IMR-90 (cell line): ENCODE measurements at regions not wholly inside any gene's neighbourhood (a gene's known extent, or its start where the extent isn't known, plus 50 kb on each side); places are given as distances from the start of the nearest gene placed in this dataset.
A peak's percentile ranks its signal among the peaks of the same experiment; 100 is the strongest.

Experiments
- ATAC-seq: fragments of 200-7000 bp; cut with Tn5 transposase; 2 replicates; pipeline ENCODE4 v1.9.1; 2020; ENCODE audit warnings: low read depth, mild to moderate bottlenecking, moderate library complexity
- BruUV-seq: library from RNA; stranded (reverse); fragments of 400-500 nt; replicated peaks from 2 replicates; lab custom pipeline; 2021; lab: Mats Ljungman, UMichigan
- CTCF ChIA-PET: fragments of 300-600 bp; formaldehyde crosslinking; extraction: SDS; loops from one replicate; lab custom pipeline; 2021; ENCODE audit warnings: antibody characterized with exemption; lab: Yijun Ruan, JAX
- POLR2A ChIA-PET: fragments of 300-600 bp; sonication (Branson Sonifier 250); formaldehyde crosslinking; loops from one replicate; lab custom pipeline; 2022; ENCODE audit warnings: antibody characterized with exemption; ENCODE audit not compliant: unreplicated experiment; lab: Charles Lee
- DNase-seq: peaks from one replicate; pipeline ENCODE4 v3.0.0; 2013
- H2AFZ ChIP-seq: replicated peaks from 2 replicates; pipeline ENCODE3; 2013; ENCODE audit warnings: low read length, mild to moderate bottlenecking; ENCODE audit not compliant: poor library complexity
- H2AK5ac ChIP-seq: 2 replicates; pipeline ENCODE4 v1.6.1; 2013; ENCODE audit warnings: low read depth, low read length, inconsistent platforms
- H2AK9ac ChIP-seq: replicated peaks from 2 replicates; pipeline ENCODE3; 2013; ENCODE audit warnings: mild to moderate bottlenecking, low read depth, low read length, moderate library complexity; ENCODE audit not compliant: poor library complexity
- H2BK120ac ChIP-seq: 2 replicates; pipeline ENCODE4 v1.6.1; 2013; ENCODE audit warnings: low read depth, low read length, inconsistent platforms
- H2BK15ac ChIP-seq: 3 replicates; pipeline ENCODE4 v1.6.1; 2013; ENCODE audit warnings: low read depth, low read length, inconsistent platforms
- H2BK20ac ChIP-seq: 2 replicates; pipeline ENCODE4 v1.6.1; 2013; ENCODE audit warnings: low read depth, mild to moderate bottlenecking, inconsistent platforms, low read length, moderate library complexity
- H2BK5ac ChIP-seq: 2 replicates; pipeline ENCODE4 v1.6.1; 2013; ENCODE audit warnings: mild to moderate bottlenecking, low read depth, low read length, inconsistent platforms; ENCODE audit not compliant: poor library complexity, severe bottlenecking
- H3K14ac ChIP-seq: replicated peaks from 2 replicates; pipeline ENCODE4 v1.6.1; 2013; ENCODE audit warnings: low read depth, low read length, inconsistent platforms
- H3K18ac ChIP-seq: 2 replicates; pipeline ENCODE4 v1.6.1; 2013; ENCODE audit warnings: low read depth, low read length, control low read depth
- H3K23ac ChIP-seq: 2 replicates; pipeline ENCODE4 v1.6.1; 2013; ENCODE audit warnings: low read depth, low read length, inconsistent platforms
- H3K27ac ChIP-seq: 2 replicates; pipeline ENCODE4 v1.5.1; 2013; ENCODE audit warnings: mild to moderate bottlenecking, control low read depth, low read length; ENCODE audit not compliant: insufficient read depth
- H3K27me3 ChIP-seq: 2 replicates; pipeline ENCODE4 v1.6.1; 2013; ENCODE audit warnings: low read length; ENCODE audit not compliant: control insufficient read depth, insufficient read depth
- H3K36me3 ChIP-seq: 2 replicates; pipeline ENCODE4 v1.6.1; 2013; ENCODE audit warnings: low read length, mixed read lengths; ENCODE audit not compliant: control insufficient read depth, insufficient read depth
- H3K4ac ChIP-seq: 2 replicates; pipeline ENCODE4 v1.6.1; 2013; ENCODE audit warnings: low read depth, low read length, inconsistent platforms
- H3K4me1 ChIP-seq: 2 replicates; pipeline ENCODE4 v1.6.1; 2013; ENCODE audit warnings: low read length, mixed read lengths; ENCODE audit not compliant: control insufficient read depth, insufficient read depth
- H3K4me2 ChIP-seq: 2 replicates; pipeline ENCODE4 v1.6.1; 2013; ENCODE audit warnings: low read depth, mild to moderate bottlenecking, control low read depth, low read length, moderate library complexity
- H3K4me3 ChIP-seq: 2 replicates; pipeline ENCODE4 v1.5.1; 2013; ENCODE audit warnings: low read depth, mild to moderate bottlenecking, control low read depth, low read length, moderate library complexity; ENCODE audit not compliant: insufficient read depth
- H3K56ac ChIP-seq: 2 replicates; pipeline ENCODE4 v1.6.1; 2013; ENCODE audit warnings: low read length, inconsistent platforms; ENCODE audit not compliant: insufficient read depth; ENCODE audit errors: extremely low read depth
- H3K79me1 ChIP-seq, 2 experiments: 2 replicates each; pipeline ENCODE4 v1.6.1; 2013; ENCODE audit warnings: low read length in 2 of 2, inconsistent platforms in 1 of 2, low read depth in 1 of 2
- H3K9ac ChIP-seq: 2 replicates; pipeline ENCODE4 v1.6.1; 2013; ENCODE audit warnings: low read depth, low read length, control low read depth
- H3K9me1 ChIP-seq: 2 replicates; pipeline ENCODE4 v1.6.1; 2013; ENCODE audit warnings: low read length, inconsistent platforms; ENCODE audit not compliant: insufficient read depth
- H3K9me3 ChIP-seq: 2 replicates; pipeline ENCODE4 v1.6.1; 2013; ENCODE audit warnings: low read length; ENCODE audit not compliant: control insufficient read depth, insufficient read depth
- H4K20me1 ChIP-seq: 2 replicates; pipeline ENCODE4 v1.6.1; 2013; ENCODE audit warnings: low read length, inconsistent platforms; ENCODE audit not compliant: insufficient read depth
- H4K5ac ChIP-seq: 2 replicates; pipeline ENCODE4 v1.6.1; 2013; ENCODE audit warnings: mild to moderate bottlenecking, low read depth, low read length, control low read depth
- H4K8ac ChIP-seq, 2 experiments: 2 replicates each; pipeline ENCODE4 v1.6.1; 2013; ENCODE audit warnings: low read depth in 2 of 2, low read length in 2 of 2, control low read depth in 1 of 2, inconsistent platforms in 1 of 2
- H4K91ac ChIP-seq: 2 replicates; pipeline ENCODE4 v1.6.1; 2013; ENCODE audit warnings: low read depth, low read length, inconsistent platforms; ENCODE audit not compliant: insufficient read depth
- BHLHE40 ChIP-seq: fragments of 150-350 bp; IDR thresholded peaks from 2 replicates; pipeline ENCODE4 v1.6.1; 2016; ENCODE audit warnings: mild to moderate bottlenecking, low read depth, low read length
- CEBPB ChIP-seq: IDR thresholded peaks from 2 replicates; pipeline ENCODE4 v1.6.1; 2012; ENCODE audit warnings: low read depth, low read length, improper control_type of control experiment
- CHD1 ChIP-seq: IDR thresholded peaks from 2 replicates; pipeline ENCODE4 v1.6.1; 2012; ENCODE audit warnings: low read depth, low read length, improper control_type of control experiment
- ELK1 ChIP-seq: fragments of 150-350 bp; IDR thresholded peaks from 2 replicates; pipeline ENCODE4 v1.6.1; 2016; ENCODE audit warnings: low read depth, mild to moderate bottlenecking, low read length, moderate library complexity, borderline replicate concordance
- FOS ChIP-seq: fragments of 150-350 bp; IDR thresholded peaks from 2 replicates; pipeline ENCODE4 v1.6.1; 2016; ENCODE audit warnings: low read depth, low read length
- MAFK ChIP-seq: IDR thresholded peaks from 2 replicates; pipeline ENCODE4 v1.6.1; 2012; ENCODE audit warnings: low read depth, low read length, improper control_type of control experiment
- MAZ ChIP-seq: IDR thresholded peaks from 2 replicates; pipeline ENCODE4 v1.6.1; 2012; ENCODE audit warnings: low read depth, mild to moderate bottlenecking, low read length, improper control_type of control experiment, moderate library complexity, borderline replicate concordance
- MXI1 ChIP-seq: IDR thresholded peaks from 2 replicates; pipeline ENCODE4 v1.6.1; 2012; ENCODE audit warnings: low read depth, mild to moderate bottlenecking, low read length, moderate library complexity, borderline replicate concordance
- NFE2L2 ChIP-seq: fragments of 150-350 bp; IDR thresholded peaks from 2 replicates; pipeline ENCODE4 v1.6.1; 2016; ENCODE audit warnings: low read depth, mild to moderate bottlenecking, low read length
- POLR2A ChIP-seq: IDR thresholded peaks from 2 replicates; pipeline ENCODE4 v1.6.1; 2012; ENCODE audit warnings: mild to moderate bottlenecking, low read depth, low read length
- RAD21 ChIP-seq: IDR thresholded peaks from 2 replicates; pipeline ENCODE4 v1.6.1; 2012; ENCODE audit warnings: low read length, improper control_type of control experiment
- RCOR1 ChIP-seq: IDR thresholded peaks from 2 replicates; pipeline ENCODE4 v1.6.1; 2012; ENCODE audit warnings: mild to moderate bottlenecking, low read length, improper control_type of control experiment; ENCODE audit not compliant: insufficient replicate concordance
- RFX5 ChIP-seq: IDR thresholded peaks from 2 replicates; pipeline ENCODE4 v1.8.0; 2012; ENCODE audit warnings: low read depth, mild to moderate bottlenecking, low read length, moderate library complexity
- WGBS, 2 experiments: methylation state at CpG; one replicate each; pipeline versions ENCODE4 v1.1.5 to v1.1.7; 2013; ENCODE audit warnings: missing lambda C conversion rate in 2 of 2; ENCODE audit not compliant: insufficient read length in 1 of 2; ENCODE audit errors: extremely low coverage in 2 of 2; 5-methylcytosine and 5-hydroxymethylcytosine counted together
- dilution Hi-C: fragments of 300-500 bp; cut with HindIII; formaldehyde crosslinking; loops from one replicate; pipeline ENCODE4 v1.14.3; 2018; ENCODE audit warnings: low sequenced_read_pairs; ENCODE audit not compliant: unreplicated experiment
- in situ Hi-C: fragments of 300-500 bp; cut with MboI; formaldehyde crosslinking; loops from 3 replicates; pipeline ENCODE4 v1.14.3; 2019; ENCODE audit warnings: low sequenced_read_pairs, inconsistent platforms, mixed read lengths
- intact Hi-C: fragments of 100-400 bp; cut with micrococcal nuclease; formaldehyde crosslinking; loops from 2 replicates; pipeline ENCODE4 v1.10.0; 2022
- TF ChIP-seq, protein P1 (sequence below): conservative IDR thresholded peaks from 2 replicates; pipeline ENCODE4 v1.5.1; 2012; ENCODE audit warnings: mild to moderate bottlenecking, low read depth, low read length, improper control_type of control experiment
- TF ChIP-seq, protein P2 (sequence below): fragments of 150-350 bp; IDR thresholded peaks from 2 replicates; pipeline ENCODE4 v1.6.1; 2017; ENCODE audit warnings: mild to moderate bottlenecking, antibody characterized with exemption, low read length, low read depth

- no peak overlapping the region for H4K5ac ChIP-seq
- intact Hi-C loops (no loop called here), dilution Hi-C loops (no loop called here), in situ Hi-C loops (no loop called here)
- ChIA-PET POLR2A (no interaction called here), CTCF (no interaction called here)
- H3K4ac ChIP-seq: no peak overlapping the region
- no peaks in the 10 kb centered on the region for H3K79me1 ChIP-seq
- peak overlapping the region; percentile 30 for H2AK9ac ChIP-seq
- no peak overlapping the region for H4K8ac ChIP-seq
- H3K18ac ChIP-seq: no peak overlapping the region
- ATAC-seq (no peak), DNase-seq (peak; percentile 8)
- no peak overlapping the region for H2AK5ac ChIP-seq
- no peak overlapping the region for H2BK120ac ChIP-seq
- no peaks in the 10 kb centered on the region for H3K9me1 ChIP-seq
- no peak overlapping the region for H3K4me2 ChIP-seq
- no peak for TF ChIP-seq RCOR1
- TF ChIP-seq RFX5: no peak
- TF ChIP-seq POLR2A: no peak
- TF ChIP-seq, protein P1, sequence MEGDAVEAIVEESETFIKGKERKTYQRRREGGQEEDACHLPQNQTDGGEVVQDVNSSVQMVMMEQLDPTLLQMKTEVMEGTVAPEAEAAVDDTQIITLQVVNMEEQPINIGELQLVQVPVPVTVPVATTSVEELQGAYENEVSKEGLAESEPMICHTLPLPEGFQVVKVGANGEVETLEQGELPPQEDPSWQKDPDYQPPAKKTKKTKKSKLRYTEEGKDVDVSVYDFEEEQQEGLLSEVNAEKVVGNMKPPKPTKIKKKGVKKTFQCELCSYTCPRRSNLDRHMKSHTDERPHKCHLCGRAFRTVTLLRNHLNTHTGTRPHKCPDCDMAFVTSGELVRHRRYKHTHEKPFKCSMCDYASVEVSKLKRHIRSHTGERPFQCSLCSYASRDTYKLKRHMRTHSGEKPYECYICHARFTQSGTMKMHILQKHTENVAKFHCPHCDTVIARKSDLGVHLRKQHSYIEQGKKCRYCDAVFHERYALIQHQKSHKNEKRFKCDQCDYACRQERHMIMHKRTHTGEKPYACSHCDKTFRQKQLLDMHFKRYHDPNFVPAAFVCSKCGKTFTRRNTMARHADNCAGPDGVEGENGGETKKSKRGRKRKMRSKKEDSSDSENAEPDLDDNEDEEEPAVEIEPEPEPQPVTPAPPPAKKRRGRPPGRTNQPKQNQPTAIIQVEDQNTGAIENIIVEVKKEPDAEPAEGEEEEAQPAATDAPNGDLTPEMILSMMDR: no peak
- TF ChIP-seq, protein P2, sequence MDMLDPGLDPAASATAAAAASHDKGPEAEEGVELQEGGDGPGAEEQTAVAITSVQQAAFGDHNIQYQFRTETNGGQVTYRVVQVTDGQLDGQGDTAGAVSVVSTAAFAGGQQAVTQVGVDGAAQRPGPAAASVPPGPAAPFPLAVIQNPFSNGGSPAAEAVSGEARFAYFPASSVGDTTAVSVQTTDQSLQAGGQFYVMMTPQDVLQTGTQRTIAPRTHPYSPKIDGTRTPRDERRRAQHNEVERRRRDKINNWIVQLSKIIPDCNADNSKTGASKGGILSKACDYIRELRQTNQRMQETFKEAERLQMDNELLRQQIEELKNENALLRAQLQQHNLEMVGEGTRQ: no peak
- TF ChIP-seq NFE2L2: no peak
- TF ChIP-seq MAZ: no peak
- TF ChIP-seq ELK1: no peak
- no peak for TF ChIP-seq BHLHE40
- no peak for TF ChIP-seq MAFK
- no peak for TF ChIP-seq RAD21
- no peak for TF ChIP-seq FOS
- TF ChIP-seq MXI1: no peak
- TF ChIP-seq CEBPB: no peak
- no peak for TF ChIP-seq CHD1
- no peak overlapping the region for H2BK20ac ChIP-seq
- H3K27me3 ChIP-seq: peaks cover 7% of the 10 kb centered on the region
- H2AFZ ChIP-seq: no peak overlapping the region
- no peak overlapping the region for H3K56ac ChIP-seq
- H4K91ac ChIP-seq: no peak overlapping the region
- no CpG with 5 or more reads among the region's 9 CpGs for WGBS, 2 experiments
- H3K27ac ChIP-seq: no peak overlapping the region
- H3K36me3 ChIP-seq: no peaks in the 10 kb centered on the region
- no peaks in the 10 kb centered on the region for H3K4me1 ChIP-seq
- no peak overlapping the region for H2BK15ac ChIP-seq
- BruUV-seq: no TSS peak
- no peaks in the 10 kb centered on the region for H3K9me3 ChIP-seq
- no peak overlapping the region for H3K4me3 ChIP-seq
- H4K20me1 ChIP-seq: no peaks in the 10 kb centered on the region
- no peak overlapping the region for H3K23ac ChIP-seq
- no peak overlapping the region for H3K14ac ChIP-seq
- no peak overlapping the region for H2BK5ac ChIP-seq
- no peak overlapping the region for H3K9ac ChIP-seq
Measured at GRCh38 chr13:42405665-42406390, 133.9 kb downstream of the AKAP11 start.
